HepG2 (cell line): ENCODE measurements at regions not wholly inside any gene's neighbourhood (a gene's known extent, or its start where the extent isn't known, plus 50 kb on each side); places are given as distances from the start of the nearest gene placed in this dataset.

Source experiments
- ATAC-seq: fragments of 200-7000 bp; cut with Tn5 transposase; 3 replicates; pipeline ENCODE4 v1.9.1; 2020; ENCODE audit warnings: mild to moderate bottlenecking, moderate library complexity
- BruUV-seq: library from RNA; stranded (reverse); fragments of 400-500 nt; replicated peaks from 2 replicates; lab custom pipeline; 2021; lab: Mats Ljungman, UMichigan
- CTCF ChIA-PET: fragments of 300-600 bp; formaldehyde crosslinking; extraction: SDS; loops from one replicate; lab custom pipeline; 2021; ENCODE audit warnings: low total read pairs, inconsistent platforms, low intra/inter-chr PET ratio; lab: Yijun Ruan, JAX
- POLR2A ChIA-PET: fragments of 350-600 bp; sonication (Branson Sonifier 250); formaldehyde crosslinking; loops from one replicate; lab custom pipeline; 2020; ENCODE audit warnings: antibody characterized with exemption, inconsistent platforms; lab: Yijun Ruan, JAX
- DNase-seq: peaks from one replicate; pipeline ENCODE4 v3.0.0-alpha.2; 2015; ENCODE audit warnings: low spot score
- FAIRE-seq: peaks from 3 replicates; lab custom pipeline; 2011; peaks lifted over from hg19 to GRCh38; lab: Jason Lieb, UNC
- H2AFZ ChIP-seq: one replicate; pipeline ENCODE4 v1.6.1; 2011; ENCODE audit warnings: low read length, inconsistent platforms
- H3K27ac ChIP-seq: fragments of 300-600 bp; 3 replicates; pipeline ENCODE4 v1.8.0; 2011; ENCODE audit warnings: mixed run types, mild to moderate bottlenecking, mixed read lengths, low read length, inconsistent platforms; ENCODE audit not compliant: insufficient read depth; ENCODE audit errors: extremely low read length
- H3K27me3 ChIP-seq, 2 experiments: fragments of 200-600 bp in 1 of 2; 2 replicates in 1 of 2; 3 replicates in 1 of 2; pipeline versions ENCODE4 v1.6.0 to v1.8.0; 2011; ENCODE audit warnings: low read length in 2 of 2, mild to moderate bottlenecking in 2 of 2, moderate library complexity in 2 of 2, inconsistent platforms in 1 of 2; ENCODE audit not compliant: insufficient read depth in 2 of 2, control insufficient read depth in 1 of 2
- H3K36me3 ChIP-seq, 2 experiments: fragments of 200-600 bp in 1 of 2; replicated peaks in 1 of 2; 2 replicates in 1 of 2; 3 replicates in 1 of 2; pipeline versions ENCODE4 v1.5.1 to v1.8.0; 2011; ENCODE audit warnings: low read length in 2 of 2, inconsistent platforms in 1 of 2; ENCODE audit not compliant: insufficient read depth in 2 of 2, control insufficient read depth in 1 of 2
- H3K4me1 ChIP-seq: 2 replicates; pipeline ENCODE4 v1.5.1; 2012; ENCODE audit warnings: low read length, inconsistent platforms; ENCODE audit not compliant: insufficient read depth
- H3K4me2 ChIP-seq: 2 replicates; pipeline ENCODE4 v1.6.0; 2011; ENCODE audit warnings: low read depth, low read length, inconsistent platforms
- H3K4me3 ChIP-seq, 3 experiments: fragments of 200-600 bp in 1 of 3; sonication (generic), shearing (Covaris generic) in 1 of 3; replicated peaks in 1 of 3; 2 replicates each; pipeline ENCODE4 v1.5.1; 2011 to 2016; ENCODE audit warnings: low read length in 3 of 3, inconsistent platforms in 2 of 3, low read depth in 2 of 3, mild to moderate bottlenecking in 2 of 3, control low read depth in 1 of 3, mixed read lengths in 1 of 3; ENCODE audit not compliant: insufficient read depth in 1 of 3
- H3K79me2 ChIP-seq: one replicate; pipeline ENCODE4 v1.6.1; 2011; ENCODE audit warnings: low read length, inconsistent platforms; ENCODE audit not compliant: insufficient read depth
- H3K9ac ChIP-seq: 2 replicates; pipeline ENCODE4 v1.6.0; 2011; ENCODE audit warnings: mild to moderate bottlenecking, low read depth, low read length, inconsistent platforms; ENCODE audit not compliant: insufficient read depth
- H3K9me3 ChIP-seq: 2 replicates; pipeline ENCODE4 v1.5.1; 2012; ENCODE audit warnings: mild to moderate bottlenecking, low read length
- H4K20me1 ChIP-seq: 2 replicates; pipeline ENCODE4 v1.6.0; 2011; ENCODE audit warnings: inconsistent platforms, mild to moderate bottlenecking, low read length, moderate library complexity; ENCODE audit not compliant: insufficient read depth
- AFF4 ChIP-seq: sonication (generic); formaldehyde crosslinking; IDR thresholded peaks from 2 replicates; pipeline ENCODE4 v1.4.0; 2020; ENCODE audit warnings: missing genetic modification reagents
- CHD4 ChIP-seq: fragments of 200-600 bp; sonication (generic); IDR thresholded peaks from 2 replicates; pipeline ENCODE4 v1.7.0; 2017; ENCODE audit warnings: mild to moderate bottlenecking, low read length, borderline replicate concordance
- HOXA5 ChIP-seq: sonication (generic); formaldehyde crosslinking; IDR thresholded peaks from 2 replicates; pipeline ENCODE4 v1.4.0; 2020; ENCODE audit warnings: missing genetic modification reagents
- MIXL1 ChIP-seq: IDR thresholded peaks from 2 replicates; pipeline ENCODE4 v1.6.1; 2016
- NR1H2 ChIP-seq: sonication (generic); formaldehyde crosslinking; IDR thresholded peaks from 2 replicates; pipeline ENCODE4 v1.8.1; 2022; ENCODE audit warnings: low read depth, missing genetic modification reagents, borderline replicate concordance
- POLR2G ChIP-seq: fragments of 200-400 bp; formaldehyde crosslinking; IDR thresholded peaks from 2 replicates; pipeline ENCODE4 v1.6.1; 2018; ENCODE audit warnings: mild to moderate bottlenecking, low read depth, low read length, moderate library complexity
- SOX5 ChIP-seq: IDR thresholded peaks from 2 replicates; pipeline ENCODE4 v1.6.1; 2016; ENCODE audit warnings: borderline replicate concordance
- STAT6 ChIP-seq: sonication (generic); formaldehyde crosslinking; IDR thresholded peaks from 2 replicates; pipeline ENCODE4 v1.4.0; 2020; ENCODE audit warnings: missing genetic modification reagents, mild to moderate bottlenecking, borderline replicate concordance
- ZNF225 ChIP-seq: sonication (generic); formaldehyde crosslinking; IDR thresholded peaks from 2 replicates; pipeline ENCODE4 v1.4.0; 2020; ENCODE audit warnings: mild to moderate bottlenecking, missing genetic modification reagents
- ZNF232 ChIP-seq: sonication (generic); formaldehyde crosslinking; IDR thresholded peaks from 2 replicates; pipeline ENCODE4 v1.4.0; 2020; ENCODE audit warnings: missing genetic modification reagents, borderline replicate concordance
- ZNF639 ChIP-seq: conservative IDR thresholded peaks from 2 replicates; pipeline ENCODE4 v1.6.1; 2018; ENCODE audit warnings: missing genetic modification reagents
- ZNF674 ChIP-seq: sonication (generic); formaldehyde crosslinking; IDR thresholded peaks from 2 replicates; pipeline ENCODE4 v1.5.0; 2020; ENCODE audit warnings: low read depth, mild to moderate bottlenecking, missing genetic modification reagents
- WGBS: methylation state at CpG from one replicate; pipeline ENCODE4 v1.1.6; 2017; ENCODE audit warnings: low lambda C conversion rate; 5-methylcytosine and 5-hydroxymethylcytosine counted together
- in situ Hi-C: cut with HindIII; loops from 2 replicates; pipeline ENCODE4 v1.10.0; 2017; ENCODE audit warnings: low pct_unique_long_range_greater_than_20kb; ENCODE audit not compliant: extremely low pct_ligation_motif_present
- intact Hi-C: fragments of 100-400 bp; cut with micrococcal nuclease; formaldehyde crosslinking; loops from one replicate; pipeline ENCODE4 v1.10.0; 2022; ENCODE audit not compliant: unreplicated experiment
- TF ChIP-seq, protein P1 (sequence below): sonication (generic); formaldehyde crosslinking; IDR thresholded peaks from 2 replicates; pipeline ENCODE4 v1.8.1; 2023; ENCODE audit warnings: mild to moderate bottlenecking, missing genetic modification reagents
- TF ChIP-seq, protein P2 (sequence below): sonication (generic); formaldehyde crosslinking; IDR thresholded peaks from 2 replicates; pipeline ENCODE4 v1.4.0; 2020; ENCODE audit warnings: mild to moderate bottlenecking, low read depth, missing genetic modification reagents

GRCh38 chr6:90449311-90449710 lies 137.6 kb downstream of the MAP3K7 start (continued):
- TF ChIP-seq AFF4 (no peak), SOX5 (no peak), MIXL1 (no peak), ZNF639 (no peak), ZNF232 (no peak)
- TF ChIP-seq, protein P1, sequence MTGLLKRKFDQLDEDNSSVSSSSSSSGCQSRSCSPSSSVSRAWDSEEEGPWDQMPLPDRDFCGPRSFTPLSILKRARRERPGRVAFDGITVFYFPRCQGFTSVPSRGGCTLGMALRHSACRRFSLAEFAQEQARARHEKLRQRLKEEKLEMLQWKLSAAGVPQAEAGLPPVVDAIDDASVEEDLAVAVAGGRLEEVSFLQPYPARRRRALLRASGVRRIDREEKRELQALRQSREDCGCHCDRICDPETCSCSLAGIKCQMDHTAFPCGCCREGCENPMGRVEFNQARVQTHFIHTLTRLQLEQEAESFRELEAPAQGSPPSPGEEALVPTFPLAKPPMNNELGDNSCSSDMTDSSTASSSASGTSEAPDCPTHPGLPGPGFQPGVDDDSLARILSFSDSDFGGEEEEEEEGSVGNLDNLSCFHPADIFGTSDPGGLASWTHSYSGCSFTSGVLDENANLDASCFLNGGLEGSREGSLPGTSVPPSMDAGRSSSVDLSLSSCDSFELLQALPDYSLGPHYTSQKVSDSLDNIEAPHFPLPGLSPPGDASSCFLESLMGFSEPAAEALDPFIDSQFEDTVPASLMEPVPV (CRISPR knock-in tag): no peak
- TF ChIP-seq, all 625 proteins: peak for 0

DNA sequence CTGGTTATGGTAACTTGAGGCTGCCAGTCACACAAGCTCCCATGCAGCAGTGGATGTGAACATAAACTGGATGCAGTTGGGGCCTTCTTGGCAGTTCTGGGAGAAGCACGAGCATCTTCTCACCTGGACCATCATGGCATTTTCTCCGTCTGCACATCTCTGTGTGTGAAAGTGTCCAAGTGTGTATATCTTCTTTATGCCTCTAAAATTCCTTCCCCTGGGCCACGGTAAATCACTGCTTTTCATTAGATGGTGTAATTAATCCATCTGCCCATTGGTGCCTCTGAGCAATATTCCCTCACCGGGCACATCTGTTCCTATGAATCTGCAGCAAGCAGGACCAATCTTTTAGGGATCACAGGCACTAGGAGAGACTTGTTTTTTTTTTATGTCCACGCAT lies 138.0 kb downstream of the MAP3K7 start:
- ATAC-seq: no peak
- H3K27ac ChIP-seq: no peak overlapping the region
- H3K27me3 ChIP-seq: peaks cover 0 to 5% of the 10 kb centered on the region in 2 experiments; a peak in 3 of 5 replicates
- H3K79me2 ChIP-seq: no peaks in the 10 kb centered on the region
- no TSS peak for BruUV-seq
- ChIA-PET POLR2A (no interaction called here), CTCF (no interaction called here)
- H3K9ac ChIP-seq: no peak overlapping the region
- no peak overlapping the region for H2AFZ ChIP-seq
- H3K36me3 ChIP-seq: no peaks in the 10 kb centered on the region
- intact Hi-C loops: no loop called here
- no peaks in the 10 kb centered on the region for H4K20me1 ChIP-seq
- no peak overlapping the region for H3K4me2 ChIP-seq
- no peaks in the 10 kb centered on the region for H3K4me1 ChIP-seq
- H3K4me3 ChIP-seq: no peak overlapping the region
- in situ Hi-C loops: no loop called here
- FAIRE-seq: no peak
- 20% methylated on average over 5 of the region's 5 CpGs for WGBS
- DNase-seq: no peak
- no peaks in the 10 kb centered on the region for H3K9me3 ChIP-seq
- TF ChIP-seq HOXA5 (no peak), ZNF225 (CRISPR knock-in tag) (no peak), POLR2G (no peak), NR1H2 (no peak), ZNF674 (CRISPR knock-in tag) (no peak), CHD4 (no peak), STAT6 (CRISPR knock-in tag) (no peak)
- TF ChIP-seq, protein P2, sequence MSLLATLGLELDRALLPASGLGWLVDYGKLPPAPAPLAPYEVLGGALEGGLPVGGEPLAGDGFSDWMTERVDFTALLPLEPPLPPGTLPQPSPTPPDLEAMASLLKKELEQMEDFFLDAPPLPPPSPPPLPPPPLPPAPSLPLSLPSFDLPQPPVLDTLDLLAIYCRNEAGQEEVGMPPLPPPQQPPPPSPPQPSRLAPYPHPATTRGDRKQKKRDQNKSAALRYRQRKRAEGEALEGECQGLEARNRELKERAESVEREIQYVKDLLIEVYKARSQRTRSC: no peak
